SHP77 treated with DMSO at 0.1 percent for 48 hours (cell line): ENCODE measurements at regions not wholly inside any gene's neighbourhood (a gene's known extent, or its start where the extent isn't known, plus 50 kb on each side); places are given as distances from the start of the nearest gene placed in this dataset.
A peak's percentile ranks its signal among the peaks of the same experiment; 100 is the strongest.

Source experiments
- DNase-seq: peaks from one replicate; lab custom pipeline; 2025; lab: John Stamatoyannopoulos, UW

DNA sequence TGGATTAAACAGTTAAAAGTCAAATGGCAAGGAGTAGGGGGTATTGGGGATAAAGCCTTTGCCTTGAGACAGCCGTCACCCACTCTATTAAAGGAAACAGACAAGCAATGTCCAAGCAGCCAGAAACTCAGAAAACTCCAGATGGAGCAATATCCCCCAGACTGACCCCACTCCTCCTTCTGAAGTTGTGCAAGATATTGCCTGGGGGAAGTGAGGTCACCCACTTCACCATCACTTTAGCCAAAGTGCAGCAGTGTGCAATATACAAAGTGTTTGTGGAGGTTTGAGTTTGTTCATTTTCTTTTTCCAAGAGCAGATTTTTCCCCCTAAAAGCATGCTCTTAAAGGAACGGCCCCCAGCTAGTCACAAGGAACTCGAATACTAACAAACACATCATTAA is 125.1 kb downstream of the ETS2 start:
- DNase-seq, result no peak

DNA sequence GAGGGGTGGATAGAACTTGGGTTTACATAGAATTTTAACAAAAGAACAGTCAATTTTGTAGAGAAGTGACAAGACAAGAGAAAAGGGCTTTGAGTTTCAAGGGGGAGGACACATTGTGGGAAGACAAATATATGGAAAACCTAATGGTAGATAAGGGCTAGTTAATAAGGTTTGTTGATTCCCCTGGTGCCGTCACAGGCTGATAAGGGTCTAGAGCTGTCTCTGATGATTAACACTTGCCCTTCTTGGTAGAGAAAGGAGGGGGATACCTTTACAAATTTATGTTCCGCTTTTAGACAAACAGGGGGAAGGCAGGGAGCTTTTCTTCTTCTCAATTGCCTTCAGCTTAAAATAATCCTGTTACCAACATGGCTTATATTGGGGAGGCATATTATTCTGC is 124.3 kb downstream of the ETS2 start:
- no peak for DNase-seq

DNA sequence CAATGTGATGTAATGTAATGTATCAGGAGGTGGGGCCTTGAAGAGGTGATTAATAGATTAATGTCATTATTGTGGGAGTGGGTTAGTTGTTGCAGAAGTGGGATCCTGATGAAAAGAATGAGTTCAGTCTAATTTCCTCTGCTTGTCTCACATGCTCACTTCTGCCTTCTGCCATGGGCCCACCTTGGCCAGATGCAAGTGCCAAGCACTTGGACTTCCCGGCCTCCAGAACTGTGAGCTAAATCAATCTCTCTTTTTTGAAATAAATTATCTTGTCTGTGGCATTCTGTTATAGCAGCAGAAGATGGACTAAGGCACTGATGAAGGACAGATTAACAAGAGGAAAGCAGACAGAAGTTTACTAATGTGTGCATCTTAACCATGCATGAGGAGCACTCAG is 123.9 kb downstream of the ETS2 start:
- DNase-seq, result no peak

DNA sequence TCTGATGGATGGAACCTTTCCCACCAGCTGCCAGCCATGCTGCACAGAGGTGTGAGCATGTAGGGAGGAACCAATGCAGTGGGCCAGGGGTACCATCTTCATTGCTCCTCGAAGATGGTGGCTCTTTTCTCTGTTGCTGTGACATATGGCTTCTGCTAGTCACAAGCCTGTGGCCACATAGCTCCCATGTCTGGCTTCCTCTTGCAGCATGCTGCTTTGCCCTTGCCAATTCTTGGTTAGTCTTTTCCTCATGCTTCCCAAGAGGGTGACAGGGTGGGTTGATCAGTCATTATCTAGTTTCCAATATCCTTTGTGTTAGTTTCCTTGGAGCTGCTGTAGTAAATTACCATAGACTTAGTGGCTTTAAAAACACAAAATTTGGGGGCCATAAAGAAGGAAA is 123.4 kb downstream of the ETS2 start:
- DNase-seq, result no peak

DNA sequence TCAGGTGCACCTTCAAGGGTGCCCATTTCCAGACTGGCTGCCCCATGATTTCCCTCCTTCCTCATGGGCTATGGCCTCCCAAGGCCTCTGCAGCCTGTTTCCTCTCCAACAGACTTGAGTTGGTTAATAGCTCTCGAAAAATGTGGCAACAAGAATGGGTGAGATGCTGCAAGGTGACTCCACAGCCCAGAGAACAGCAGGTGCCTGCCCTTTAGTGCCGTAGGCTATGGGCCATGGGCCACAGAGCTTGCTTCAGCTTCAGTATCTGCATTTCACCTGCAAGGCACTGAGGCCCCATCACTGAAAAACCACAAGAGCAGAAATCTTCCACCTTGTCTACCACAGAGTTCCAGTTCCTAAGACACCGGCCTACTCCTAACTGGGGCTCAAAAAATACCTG is 122.0 kb downstream of the ETS2 start:
- DNase-seq, result no peak

DNA sequence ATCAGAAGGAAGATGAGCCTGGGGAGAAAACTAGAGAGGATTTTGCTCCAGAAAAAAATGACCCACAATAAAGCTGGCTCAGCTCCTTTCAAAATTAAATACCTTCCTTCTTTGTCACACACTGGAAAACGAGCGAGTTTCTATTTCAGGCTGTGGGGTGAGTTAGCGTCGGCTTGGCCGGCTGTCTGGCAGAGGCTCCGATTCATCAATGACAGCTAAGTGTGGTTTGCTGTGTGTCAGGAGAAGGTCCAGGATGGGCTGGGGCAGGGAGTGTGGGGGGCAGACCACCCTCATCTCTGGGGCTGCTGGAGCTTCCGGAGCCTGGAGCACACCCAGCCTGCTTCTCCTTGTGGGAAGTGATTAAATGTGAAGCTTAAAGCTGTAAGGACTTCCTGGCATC is 120.2 kb downstream of the ETS2 start:
- no peak for DNase-seq

DNA sequence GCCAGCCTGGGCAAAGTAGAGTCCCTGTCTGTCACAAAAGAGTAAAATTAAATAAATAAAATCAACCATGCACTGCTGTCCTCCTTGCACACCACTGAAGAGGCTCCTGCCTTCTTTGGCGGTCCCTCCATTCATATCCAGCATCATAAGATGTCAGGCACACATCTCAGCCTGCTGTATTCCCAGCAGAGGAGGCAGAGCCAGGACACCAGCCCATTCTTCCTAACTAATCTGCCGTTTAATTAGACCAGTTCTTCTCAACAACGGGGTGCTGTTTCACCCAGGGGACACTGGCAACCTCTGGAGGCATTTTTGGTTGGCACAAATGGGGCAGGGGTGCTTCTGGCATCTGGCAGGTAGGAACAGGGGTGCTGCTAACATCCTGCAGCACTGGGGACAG is 119.7 kb downstream of the ETS2 start:
- no peak for DNase-seq

DNA sequence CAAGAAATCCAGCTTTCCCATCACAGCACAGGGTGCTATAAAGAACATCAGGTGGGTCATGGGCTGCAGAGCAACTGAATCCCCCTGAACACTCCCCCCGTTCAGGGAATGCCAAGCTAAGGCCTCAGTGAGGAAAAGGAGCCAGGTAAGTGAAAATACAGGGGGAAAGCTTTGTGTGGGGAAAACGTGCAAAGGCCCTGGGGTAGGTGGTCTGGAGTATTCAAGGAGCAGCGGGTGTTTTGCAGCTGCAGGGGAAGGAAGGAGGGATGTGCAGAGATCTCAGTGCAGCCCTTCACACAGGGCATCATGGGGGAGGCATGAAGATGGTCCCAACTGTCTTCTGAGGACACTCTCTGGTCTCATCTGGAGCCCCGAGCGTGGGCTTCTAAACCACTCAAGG is 119.2 kb downstream of the ETS2 start:
- no peak for DNase-seq

DNA sequence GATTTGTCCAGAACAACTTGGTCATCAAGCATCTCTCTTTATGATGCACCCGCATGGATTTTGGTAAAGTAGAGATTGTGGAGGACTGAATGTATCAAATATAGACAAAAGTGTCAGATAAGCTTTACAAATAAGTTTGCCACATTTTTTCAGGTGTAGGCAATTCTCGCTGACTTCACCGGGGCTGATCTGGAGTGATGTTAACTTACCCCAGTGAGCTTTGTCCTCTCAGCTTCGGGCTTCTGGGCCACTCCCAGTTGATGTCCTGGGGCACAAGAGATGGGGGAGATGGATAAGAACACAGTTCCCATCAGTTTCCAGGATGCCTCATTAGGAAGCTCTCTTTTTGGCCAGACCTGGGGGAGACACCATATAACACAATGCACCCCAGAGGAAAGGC is 117.7 kb downstream of the ETS2 start:
- no peak for DNase-seq

DNA sequence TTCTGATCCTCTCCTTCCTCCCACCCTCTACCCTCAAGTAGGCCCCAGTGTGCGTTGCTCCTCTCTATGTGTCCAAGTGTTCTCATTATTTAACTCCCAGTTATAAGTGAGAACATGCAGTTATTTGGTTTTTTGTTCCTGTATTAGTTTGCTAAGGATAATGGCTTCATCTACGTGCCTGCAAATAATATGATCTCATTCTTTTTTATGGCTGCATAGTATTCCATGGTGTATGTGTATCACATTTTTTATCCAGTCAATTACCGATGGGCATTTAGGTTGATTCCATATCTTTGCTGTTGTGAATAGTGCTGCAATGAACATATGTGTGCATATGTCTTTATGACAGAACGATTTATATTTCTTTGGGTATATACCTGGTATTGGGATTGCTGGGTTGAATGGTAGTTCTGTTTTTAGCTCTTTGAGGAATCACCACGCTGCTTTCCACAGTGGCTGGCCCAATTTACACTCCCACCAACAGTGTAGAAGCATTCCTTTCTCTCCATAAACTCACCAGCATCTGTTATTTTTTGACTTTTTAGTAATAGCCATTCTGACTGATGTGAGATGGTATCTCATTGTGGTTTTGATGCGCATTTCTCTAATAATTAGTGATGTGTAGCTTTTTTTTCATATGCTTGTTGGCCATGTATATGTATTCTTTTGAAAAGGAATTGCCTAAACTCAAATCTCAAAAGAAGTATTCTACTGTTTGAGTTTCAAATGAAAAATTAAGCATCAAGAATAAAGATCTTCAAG is 116.9 kb downstream of the ETS2 start:
- no peak for DNase-seq

DNA sequence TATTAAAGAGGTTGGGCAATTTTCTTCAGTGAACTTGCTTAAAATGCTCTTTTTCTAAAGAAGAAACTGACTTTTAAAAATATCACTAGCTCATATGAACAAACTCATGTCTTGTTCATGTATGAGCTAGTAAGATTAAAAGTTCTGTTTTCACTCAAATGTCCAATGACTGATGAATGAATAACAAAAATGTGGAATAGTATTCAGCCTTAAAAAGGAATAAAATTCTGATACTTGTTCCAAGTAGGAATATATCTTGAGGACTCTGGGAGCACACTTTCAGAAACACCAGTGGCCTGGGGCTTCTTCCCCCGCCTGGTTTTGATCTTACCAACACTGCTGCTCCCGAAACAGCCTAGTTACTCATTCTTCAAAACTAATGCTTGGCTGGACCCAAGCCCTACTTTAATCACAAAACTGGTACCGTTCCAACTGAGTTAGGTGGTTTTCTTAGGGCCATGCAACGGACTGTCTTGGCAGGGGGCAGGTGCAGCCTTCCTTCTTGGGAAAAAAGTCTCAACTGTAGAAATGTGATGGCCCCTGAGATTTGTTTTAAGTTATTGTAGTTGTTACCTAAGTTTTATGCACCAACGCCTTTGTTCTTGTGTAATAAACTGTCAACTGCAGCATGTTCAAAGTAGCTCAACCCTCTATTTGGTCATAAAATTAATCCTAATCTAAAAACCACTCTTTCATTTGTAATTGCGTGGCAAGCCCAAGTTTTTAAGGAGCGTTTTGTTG is 116.0 kb downstream of the ETS2 start:
- DNase-seq, result no peak

DNA sequence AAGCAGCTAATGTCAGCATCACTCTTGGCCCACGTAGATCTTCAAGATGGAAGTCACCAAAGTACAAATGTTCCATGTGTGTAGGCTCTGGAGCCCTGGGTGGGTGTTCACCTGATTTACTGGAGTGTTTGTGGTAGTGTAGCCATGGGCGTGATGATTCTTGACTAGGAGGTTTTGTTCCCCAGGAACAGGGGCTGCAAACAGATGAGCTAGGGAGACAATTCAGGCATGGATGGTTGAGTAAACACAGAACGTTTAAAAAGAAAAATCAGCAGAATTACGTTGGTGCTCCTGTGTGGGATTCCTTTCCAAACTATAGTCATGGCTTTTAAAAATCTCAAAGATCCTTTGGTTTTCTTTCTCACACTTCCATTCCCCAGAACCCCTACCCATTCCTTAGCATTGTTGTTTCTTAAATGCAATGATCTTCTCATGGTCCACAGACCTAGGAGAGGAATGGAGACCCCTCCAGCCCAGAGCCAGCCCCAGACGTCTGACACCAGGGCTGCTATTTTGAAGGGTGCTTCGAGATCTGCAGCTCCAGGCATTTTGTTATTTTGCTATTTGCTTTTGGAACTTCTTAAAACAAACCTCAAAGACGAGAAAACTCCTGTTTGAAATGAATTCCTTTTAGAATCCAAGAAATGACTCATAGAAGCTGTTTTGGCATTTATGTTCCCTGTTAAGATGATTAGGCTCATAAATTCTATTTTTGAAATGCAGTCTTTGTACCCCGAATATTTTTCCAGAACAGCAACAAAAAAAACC is 115.1 kb downstream of the ETS2 start:
- no peak for DNase-seq

DNA sequence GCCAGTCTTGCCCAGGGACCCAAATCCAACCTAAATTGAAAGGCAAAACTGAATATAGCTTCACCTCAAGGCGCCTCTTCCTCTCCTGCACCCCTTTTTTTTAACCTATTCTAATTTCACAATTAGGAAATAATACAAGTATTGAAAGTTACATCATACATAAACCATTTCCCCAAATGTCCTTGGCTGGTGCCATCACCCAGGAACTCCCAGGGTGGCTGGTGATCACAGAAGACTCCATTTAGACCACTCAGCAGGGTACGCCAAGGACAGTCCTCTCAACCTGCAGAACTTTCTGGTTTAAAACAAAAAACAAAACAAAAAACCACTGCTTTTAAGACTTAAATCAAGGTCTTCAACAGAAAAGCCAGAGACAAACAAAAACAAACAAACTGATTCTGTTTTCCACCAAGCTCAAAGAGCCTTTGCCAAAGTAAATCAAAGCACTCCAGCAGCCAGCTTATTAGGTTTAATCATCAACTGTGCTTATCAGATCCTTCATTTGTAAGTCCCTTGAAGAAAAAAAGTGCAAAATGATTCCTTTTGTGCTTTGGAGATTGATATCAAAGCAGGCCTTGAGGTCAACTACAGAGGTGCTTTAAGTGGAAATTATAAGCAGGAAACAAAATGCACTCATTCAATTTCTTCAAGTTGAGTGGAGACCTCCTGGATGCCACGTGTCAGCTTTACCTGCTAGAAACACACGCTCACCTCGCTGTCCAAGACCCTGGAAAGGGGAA is 113.0 kb downstream of the ETS2 start:
- DNase-seq, result no peak

DNA sequence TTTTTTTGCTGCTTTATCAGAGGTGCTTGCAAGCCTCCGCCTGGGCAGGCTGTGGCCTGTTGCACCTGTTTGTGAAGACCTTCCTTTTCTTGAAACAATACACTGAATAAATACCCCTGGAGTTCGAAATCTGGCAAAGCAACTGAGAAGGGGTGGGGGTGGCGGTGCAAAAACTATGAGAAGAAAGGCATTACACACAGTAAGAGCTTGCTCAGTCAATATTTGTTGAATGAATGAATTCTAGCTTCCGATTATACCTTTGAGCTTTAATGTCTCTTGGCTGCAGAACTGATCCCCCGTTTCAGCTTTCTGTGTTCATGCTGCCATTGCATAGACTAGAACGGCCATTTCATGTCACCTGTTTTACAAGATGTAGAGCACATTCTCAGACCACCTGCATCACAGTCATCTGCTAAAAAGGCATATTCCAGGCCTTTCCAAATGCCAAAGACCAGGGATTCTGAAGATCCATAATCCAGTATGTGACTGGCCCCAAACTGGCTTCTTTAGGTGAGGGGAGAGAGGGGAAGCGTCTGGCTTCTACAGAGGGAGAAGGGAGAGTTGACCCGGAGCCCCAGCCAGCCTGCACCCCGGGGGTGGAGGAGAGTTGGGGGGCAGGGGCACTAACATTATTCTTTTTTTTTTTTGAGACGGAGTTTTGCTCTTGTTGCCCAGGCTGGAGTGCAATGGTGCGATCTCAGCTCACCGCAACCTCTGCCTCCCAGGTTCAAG is 111.5 kb downstream of the ETS2 start:
- DNase-seq, result peak; percentile 76

DNA sequence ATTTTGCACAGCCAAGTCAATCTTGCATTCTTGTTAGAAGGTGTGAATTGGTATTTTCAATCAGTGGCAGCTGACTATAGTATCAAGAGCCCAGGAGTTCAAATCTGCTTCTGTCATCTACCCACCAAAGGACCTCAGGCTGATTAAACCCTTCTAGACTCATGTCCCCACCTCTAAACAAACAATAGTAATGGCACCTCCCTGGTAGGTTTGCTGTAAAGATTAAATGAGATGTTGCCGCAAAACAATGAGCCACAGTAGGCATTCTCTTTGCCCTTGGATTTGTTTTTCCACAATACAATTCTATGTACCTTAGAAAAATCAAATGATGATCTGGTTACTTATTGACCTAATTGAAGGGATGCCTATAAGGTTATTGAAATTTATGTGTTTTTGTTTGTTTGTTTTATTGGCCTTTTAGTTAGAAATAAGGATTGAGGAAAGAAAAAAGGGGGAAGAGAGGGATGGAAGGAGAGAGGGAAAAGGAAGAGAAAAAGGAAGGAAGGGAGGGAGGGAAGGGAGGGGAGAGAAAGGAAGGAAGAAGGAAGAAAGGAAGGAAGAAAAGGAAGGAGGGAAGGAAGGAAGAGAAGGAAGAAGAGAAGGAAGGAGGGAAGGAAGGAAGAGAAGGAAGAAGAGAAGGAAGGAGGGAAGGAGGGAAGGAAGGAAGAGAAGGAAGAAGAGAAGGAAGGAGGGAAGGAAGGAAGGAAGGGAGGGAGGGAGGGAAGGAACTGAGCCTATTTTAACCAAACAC is 110.7 kb downstream of the ETS2 start:
- DNase-seq, result no peak

DNA sequence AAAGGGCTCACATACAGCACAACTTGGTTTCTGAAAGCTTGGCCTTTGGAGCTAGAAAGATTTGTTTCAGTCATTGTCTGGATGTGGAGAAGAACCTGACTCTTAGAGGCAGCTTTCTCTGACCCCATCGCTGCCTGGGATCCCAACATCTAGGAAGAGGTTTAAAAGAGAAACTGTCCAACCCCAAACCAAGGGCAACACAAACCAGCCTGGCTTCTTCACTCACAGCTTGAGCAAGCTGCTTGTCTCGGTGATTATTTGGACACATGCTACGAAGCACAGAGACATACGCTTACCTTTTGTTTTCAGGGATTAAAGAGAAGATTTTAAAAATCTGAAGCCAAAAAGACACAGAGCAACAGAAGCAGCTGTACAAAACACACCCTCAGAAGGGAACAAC is 109.8 kb downstream of the ETS2 start:
- DNase-seq, result no peak

DNA sequence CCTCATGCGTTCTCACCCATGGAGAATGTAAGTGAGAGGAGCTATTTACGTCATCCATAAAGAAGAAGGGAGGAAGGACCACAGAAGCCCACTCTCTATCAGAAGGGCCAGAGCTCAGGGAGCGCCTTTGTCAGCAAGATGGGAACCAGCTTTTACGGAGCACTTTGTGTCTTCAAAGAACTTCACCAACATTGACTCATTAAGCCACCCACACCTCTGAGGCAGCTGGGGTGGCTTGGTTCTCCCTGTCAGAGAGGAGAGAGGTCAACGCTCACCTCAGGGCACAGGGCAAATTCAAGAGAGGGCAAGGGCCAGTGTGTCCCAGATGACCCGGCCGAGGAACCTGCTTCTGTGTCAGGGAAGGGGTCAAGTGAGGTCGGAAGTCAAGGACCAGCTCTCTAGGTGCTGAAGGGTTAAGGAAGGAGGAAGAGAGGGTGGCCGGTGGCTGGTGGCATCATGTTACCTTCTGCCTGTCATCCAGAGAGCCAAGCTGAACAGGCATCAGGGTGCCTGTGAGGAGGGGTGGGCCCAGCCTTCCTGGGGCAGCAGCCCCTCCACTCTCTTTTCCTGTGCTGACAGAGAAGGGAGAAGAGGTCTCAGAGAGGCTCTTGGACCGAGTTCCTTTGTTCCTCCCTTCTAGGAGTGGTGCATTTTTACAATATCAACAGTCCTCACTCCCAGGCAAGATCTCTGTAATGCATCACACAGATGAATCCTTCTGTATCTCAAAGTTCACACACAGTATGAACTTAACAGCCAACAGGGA is 109.0 kb downstream of the ETS2 start:
- no peak for DNase-seq

DNA sequence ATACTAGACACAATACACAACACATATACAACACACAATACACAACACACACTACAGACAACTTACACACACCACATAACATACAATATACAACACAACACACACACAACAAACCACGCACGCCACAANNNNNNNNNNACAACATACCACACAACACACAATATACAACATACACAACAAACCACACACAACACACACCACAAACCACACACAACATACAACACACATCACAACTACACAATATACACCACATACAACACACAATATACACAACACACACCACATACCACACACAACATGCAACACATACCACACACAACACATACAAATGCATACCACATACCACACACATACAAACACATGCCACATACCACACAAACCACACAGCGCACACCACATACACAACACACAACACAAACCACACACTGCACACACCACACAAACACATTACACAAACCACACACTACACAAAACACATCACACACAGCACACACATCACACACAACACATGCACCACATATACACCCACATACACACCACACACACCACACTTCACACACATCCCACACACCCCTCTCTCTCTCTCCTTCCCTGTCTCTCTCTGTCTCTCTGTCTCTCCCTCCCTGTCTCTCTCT is 108.3 kb downstream of the ETS2 start:
- DNase-seq, result no peak

DNA sequence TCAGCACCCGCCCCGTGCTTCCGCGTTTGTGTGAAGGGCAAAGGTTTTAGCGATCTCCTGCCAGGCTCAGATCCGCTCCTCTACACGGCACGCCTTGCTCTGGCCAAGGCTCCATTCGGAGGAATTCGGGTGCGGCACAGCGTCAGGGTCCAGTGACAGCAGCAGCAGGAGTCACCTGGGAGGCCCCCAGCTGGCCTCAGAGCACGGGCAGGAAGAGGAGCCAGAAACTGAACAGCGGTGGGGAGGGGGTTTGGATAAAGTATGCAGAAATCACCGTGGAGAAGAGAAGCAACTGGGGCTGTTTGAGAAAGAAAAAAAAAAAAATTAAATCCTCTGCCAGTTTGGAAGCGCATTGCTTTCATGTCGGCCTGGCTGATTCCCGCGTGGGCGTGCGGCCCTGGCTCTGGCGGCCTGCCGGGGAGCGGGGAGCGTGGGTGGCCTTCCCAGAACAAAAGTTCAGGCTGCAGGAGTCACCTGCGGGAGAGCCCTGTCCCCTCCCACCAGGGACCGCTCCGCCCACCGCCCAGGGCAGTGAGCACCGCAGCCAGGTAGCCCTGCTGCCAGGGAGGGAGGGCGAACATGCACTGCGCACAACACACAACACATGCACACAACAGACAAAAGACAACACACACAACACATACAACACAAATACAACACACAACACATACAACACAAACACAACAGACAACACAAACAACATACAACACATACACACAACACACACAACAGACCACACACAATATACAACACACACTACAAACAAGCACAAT is 107.6 kb downstream of the ETS2 start:
- no peak for DNase-seq
